ENCODE measurements at regions not wholly inside any gene's neighbourhood (a gene's known extent, or its start where the extent isn't known, plus 50 kb on each side); places are given as distances from the start of the nearest gene placed in this dataset.

GRCh38 chr16:65272699-65273414 is 151.0 kb upstream of the CDH11 start:
- TF ChIP-seq CTCF (conservative IDR thresholded peaks at IDR 0.05 in 1 of 2, IDR thresholded peaks at IDR 0.05 in 1 of 2; ENCODE audit: extremely low read depth in 1 of 2, insufficient read depth in 1 of 2, low read depth in 1 of 2, low read length in 2 of 2), result no peak
- TF ChIP-seq EZH2 (IDR thresholded peaks at IDR 0.05; ENCODE audit: borderline replicate concordance, low read length), result no peak
